Neural progenitor cell (in vitro differentiated cells): ENCODE measurements at regions not wholly inside any gene's neighbourhood (a gene's known extent, or its start where the extent isn't known, plus 50 kb on each side); places are given as distances from the start of the nearest gene placed in this dataset.

Experiments
- CTCF ChIP-seq: fragments of 200-600 bp; sonication (generic); IDR thresholded peaks from 2 replicates; pipeline ENCODE4 v1.5.1; 2017; ENCODE audit warnings: antibody characterized with exemption, mild to moderate bottlenecking
- EZH2 ChIP-seq: fragments of 200-600 bp; sonication (generic); IDR thresholded peaks from 2 replicates; pipeline ENCODE4 v1.6.1; 2017; ENCODE audit warnings: antibody characterized with exemption, mild to moderate bottlenecking, moderate library complexity
- EZH2phosphoT487 ChIP-seq: fragments of 200-600 bp; sonication (generic); IDR thresholded peaks from 2 replicates; pipeline ENCODE4 v1.6.1; 2017; ENCODE audit warnings: antibody characterized with exemption

GRCh38 chr2:215542690-215543089, 106.8 kb upstream of the FN1 start:
- TF ChIP-seq CTCF: no peak
- no peak for TF ChIP-seq EZH2phosphoT487
- TF ChIP-seq EZH2: no peak
